ENCODE measurements at regions not wholly inside any gene's neighbourhood (a gene's known extent, or its start where the extent isn't known, plus 50 kb on each side); places are given as distances from the start of the nearest gene placed in this dataset.

DNA sequence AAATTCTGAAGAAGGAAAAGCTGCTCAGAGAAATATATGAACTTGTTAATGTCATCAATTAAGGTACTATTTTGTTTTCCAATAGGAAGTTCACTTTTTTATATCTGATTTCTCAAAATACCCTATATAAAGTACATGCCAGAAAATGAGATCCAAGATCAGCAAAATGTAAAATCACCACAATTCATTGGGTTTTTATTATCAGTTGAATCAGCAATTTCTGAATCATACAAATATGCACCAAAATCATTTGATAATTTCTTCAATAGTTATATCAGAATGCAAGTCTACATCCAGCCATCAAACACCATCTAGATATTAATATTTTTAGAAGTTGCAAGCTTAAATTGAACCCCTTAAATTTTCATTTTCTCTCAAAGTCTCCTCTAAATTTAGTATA, 1293.4 kb upstream of the NCAM2 start:
- TF ChIP-seq EP300 (IDR thresholded peaks at IDR 0.05): no peak
- TF ChIP-seq, protein P1, sequence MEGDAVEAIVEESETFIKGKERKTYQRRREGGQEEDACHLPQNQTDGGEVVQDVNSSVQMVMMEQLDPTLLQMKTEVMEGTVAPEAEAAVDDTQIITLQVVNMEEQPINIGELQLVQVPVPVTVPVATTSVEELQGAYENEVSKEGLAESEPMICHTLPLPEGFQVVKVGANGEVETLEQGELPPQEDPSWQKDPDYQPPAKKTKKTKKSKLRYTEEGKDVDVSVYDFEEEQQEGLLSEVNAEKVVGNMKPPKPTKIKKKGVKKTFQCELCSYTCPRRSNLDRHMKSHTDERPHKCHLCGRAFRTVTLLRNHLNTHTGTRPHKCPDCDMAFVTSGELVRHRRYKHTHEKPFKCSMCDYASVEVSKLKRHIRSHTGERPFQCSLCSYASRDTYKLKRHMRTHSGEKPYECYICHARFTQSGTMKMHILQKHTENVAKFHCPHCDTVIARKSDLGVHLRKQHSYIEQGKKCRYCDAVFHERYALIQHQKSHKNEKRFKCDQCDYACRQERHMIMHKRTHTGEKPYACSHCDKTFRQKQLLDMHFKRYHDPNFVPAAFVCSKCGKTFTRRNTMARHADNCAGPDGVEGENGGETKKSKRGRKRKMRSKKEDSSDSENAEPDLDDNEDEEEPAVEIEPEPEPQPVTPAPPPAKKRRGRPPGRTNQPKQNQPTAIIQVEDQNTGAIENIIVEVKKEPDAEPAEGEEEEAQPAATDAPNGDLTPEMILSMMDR (IDR thresholded peaks at IDR 0.05): no peak
- no peak for TF ChIP-seq POLR2A (IDR thresholded peaks at IDR 0.05)
